HL-60 (cell line): ENCODE measurements at regions not wholly inside any gene's neighbourhood (a gene's known extent, or its start where the extent isn't known, plus 50 kb on each side); places are given as distances from the start of the nearest gene placed in this dataset.

ENCODE experiments used
- REST ChIP-seq: IDR thresholded peaks from 2 replicates; pipeline ENCODE4 v1.6.1; 2012; ENCODE audit warnings: low read depth; ENCODE audit not compliant: insufficient replicate concordance
- TF ChIP-seq, protein P1 (sequence below): IDR thresholded peaks from one replicate; pipeline ENCODE4 v1.5.1; 2011; ENCODE audit warnings: low read length, control low read depth, inconsistent platforms; ENCODE audit not compliant: insufficient read depth

GRCh38 chr12:88793096-88793495, 212.8 kb upstream of the KITLG start:
- TF ChIP-seq, protein P1, sequence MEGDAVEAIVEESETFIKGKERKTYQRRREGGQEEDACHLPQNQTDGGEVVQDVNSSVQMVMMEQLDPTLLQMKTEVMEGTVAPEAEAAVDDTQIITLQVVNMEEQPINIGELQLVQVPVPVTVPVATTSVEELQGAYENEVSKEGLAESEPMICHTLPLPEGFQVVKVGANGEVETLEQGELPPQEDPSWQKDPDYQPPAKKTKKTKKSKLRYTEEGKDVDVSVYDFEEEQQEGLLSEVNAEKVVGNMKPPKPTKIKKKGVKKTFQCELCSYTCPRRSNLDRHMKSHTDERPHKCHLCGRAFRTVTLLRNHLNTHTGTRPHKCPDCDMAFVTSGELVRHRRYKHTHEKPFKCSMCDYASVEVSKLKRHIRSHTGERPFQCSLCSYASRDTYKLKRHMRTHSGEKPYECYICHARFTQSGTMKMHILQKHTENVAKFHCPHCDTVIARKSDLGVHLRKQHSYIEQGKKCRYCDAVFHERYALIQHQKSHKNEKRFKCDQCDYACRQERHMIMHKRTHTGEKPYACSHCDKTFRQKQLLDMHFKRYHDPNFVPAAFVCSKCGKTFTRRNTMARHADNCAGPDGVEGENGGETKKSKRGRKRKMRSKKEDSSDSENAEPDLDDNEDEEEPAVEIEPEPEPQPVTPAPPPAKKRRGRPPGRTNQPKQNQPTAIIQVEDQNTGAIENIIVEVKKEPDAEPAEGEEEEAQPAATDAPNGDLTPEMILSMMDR: no peak
- TF ChIP-seq REST: no peak
